ENCODE measurements at regions not wholly inside any gene's neighbourhood (a gene's known extent, or its start where the extent isn't known, plus 50 kb on each side); places are given as distances from the start of the nearest gene placed in this dataset.
A peak's percentile ranks its signal among the peaks of the same experiment; 100 is the strongest.

- DNase-seq (ENCODE audit: low spot score), result no peak
These were observed 285.3 kb downstream of the RPLP1 start for GRCh38 chr15:69737916-69738315.

- no peak for DNase-seq (ENCODE audit: low spot score)
These were observed 288.1 kb downstream of the RPLP1 start for GRCh38 chr15:69740684-69741083.

- no peak for DNase-seq (ENCODE audit: low spot score)
These were observed 289.7 kb downstream of the RPLP1 start for GRCh38 chr15:69742361-69742760.

DNA sequence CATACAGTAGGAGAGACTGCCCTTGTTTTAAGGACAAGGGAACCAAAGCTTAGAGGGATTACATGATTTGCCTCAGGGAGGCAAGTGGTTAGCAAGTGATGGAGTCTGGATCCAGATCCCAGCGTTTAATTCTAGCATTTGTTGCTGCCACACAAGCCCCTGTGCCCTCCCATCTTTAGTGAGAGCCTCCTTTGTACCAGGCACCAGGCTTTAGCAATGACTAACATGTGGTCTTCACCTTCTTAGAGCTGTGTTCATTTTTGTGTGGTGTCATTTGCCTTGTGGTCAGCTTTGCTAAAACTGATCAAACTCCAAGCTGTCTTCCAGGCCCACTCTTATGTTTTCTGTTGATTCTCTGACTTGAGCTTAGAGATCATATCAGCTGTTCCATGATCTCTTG lies 290.5 kb downstream of the RPLP1 start:
- DNase-seq (ENCODE audit: low spot score), result no peak

- DNase-seq (ENCODE audit: low spot score), result no peak
These were observed 292.0 kb downstream of the RPLP1 start for GRCh38 chr15:69744391-69745162.

DNA sequence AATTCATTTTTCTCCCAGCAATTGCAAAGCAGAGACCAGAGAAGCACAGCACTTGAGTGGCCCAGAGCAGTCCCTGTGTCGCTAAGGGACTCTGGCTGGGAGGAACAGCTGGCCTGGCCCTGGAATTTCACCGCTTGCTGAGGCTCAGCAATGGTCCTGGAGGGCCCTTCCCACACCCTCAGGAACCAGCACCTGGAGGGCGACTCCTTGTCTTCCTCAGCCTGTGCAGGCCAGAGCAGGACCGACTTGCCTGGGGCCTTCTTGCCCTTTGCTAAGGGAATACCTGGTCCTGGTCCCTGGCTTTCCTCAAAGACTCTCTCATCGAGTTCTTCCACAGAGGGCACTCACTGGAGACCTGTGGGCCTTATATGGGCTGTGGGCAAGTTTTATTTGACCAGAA lies 294.6 kb downstream of the RPLP1 start:
- DNase-seq (ENCODE audit: low spot score), result no peak

GRCh38 chr15:69748131-69748530 lies 295.5 kb downstream of the RPLP1 start:
- DNase-seq (ENCODE audit: low spot score), result no peak

DNA sequence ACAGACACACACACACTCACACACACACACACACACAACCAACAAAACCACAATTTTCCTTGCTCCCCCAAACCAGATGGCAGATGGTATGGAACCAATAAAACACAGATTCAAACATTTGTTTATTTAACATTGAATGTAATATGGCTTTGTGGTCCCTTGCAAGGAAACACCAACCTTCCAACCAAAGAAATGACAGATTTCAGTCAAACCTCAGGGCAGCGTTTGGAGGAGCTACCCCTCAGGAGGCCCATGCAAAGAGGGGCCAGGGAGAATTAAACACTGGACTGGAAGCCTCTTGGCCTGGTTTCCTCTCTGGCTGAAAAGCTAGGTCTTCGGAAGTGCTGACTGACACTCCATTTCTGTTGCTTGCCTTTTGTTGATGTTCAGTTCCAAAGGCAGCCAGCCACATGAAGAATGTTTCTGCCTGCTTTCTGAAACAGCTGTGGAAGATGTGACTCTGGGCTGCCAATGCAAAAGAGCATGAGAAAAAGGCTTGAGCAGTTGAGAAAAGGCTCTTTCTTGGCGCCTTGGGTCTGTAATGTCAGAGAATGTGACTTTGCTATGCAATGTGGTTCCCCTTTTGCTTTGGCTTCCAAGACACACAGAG lies 296.1 kb downstream of the RPLP1 start:
- DNase-seq (ENCODE audit: low spot score), result no peak

DNA sequence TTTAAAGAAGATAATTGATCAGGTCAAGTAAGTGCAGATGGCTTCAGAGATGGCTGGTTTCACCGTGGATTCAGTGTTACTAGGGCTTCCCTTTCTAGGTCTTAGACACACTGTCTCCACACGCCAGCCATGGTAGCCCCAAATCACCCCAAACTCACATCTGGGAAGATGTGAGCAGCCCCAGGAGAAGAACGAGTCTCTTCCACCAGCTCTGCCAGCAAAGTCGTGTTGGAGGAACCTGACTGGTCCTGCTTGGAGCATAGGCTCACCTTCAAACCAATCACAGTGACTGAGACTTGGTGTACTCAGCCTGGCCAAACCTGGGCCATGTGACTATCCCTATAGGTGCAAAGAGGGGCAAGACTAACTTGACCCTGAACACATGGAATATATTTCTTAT lies 296.7 kb downstream of the RPLP1 start:
- no peak for DNase-seq (ENCODE audit: low spot score)

- DNase-seq (ENCODE audit: low spot score), result peak; percentile 3
These were observed 297.2 kb downstream of the RPLP1 start for GRCh38 chr15:69749797-69750196.

DNA sequence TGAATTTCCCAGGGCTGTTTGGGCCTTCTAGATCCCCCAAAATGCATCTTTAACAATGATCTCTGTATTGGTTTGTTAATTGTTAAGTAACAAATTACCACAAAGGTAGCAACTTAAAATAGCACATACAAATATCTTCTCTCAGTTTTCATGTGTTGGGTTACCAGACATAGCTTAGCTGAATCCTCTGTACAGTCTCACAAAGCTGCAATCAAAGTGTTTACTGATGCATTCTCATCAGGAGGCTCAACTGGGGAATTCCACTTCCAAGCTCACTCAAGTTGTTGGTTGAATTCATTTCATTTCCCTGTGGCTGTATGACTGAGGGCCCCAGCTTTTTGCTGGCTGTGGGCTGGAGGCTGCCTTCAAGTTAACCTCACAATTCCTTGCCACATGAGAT lies 297.6 kb downstream of the RPLP1 start:
- DNase-seq (ENCODE audit: low spot score), result no peak

- DNase-seq (ENCODE audit: low spot score), result no peak
These were observed 298.5 kb downstream of the RPLP1 start for GRCh38 chr15:69751147-69751546.

- DNase-seq (ENCODE audit: low spot score), result no peak
These were observed 298.9 kb downstream of the RPLP1 start for GRCh38 chr15:69751566-69751965.

GRCh38 chr15:69753867-69754266 lies 301.2 kb downstream of the RPLP1 start:
- no peak for DNase-seq (ENCODE audit: low spot score)

- no peak for DNase-seq (ENCODE audit: low spot score)
These were observed 301.7 kb downstream of the RPLP1 start for GRCh38 chr15:69754313-69754712.

- no peak for DNase-seq (ENCODE audit: low spot score)
These were observed 303.1 kb downstream of the RPLP1 start for GRCh38 chr15:69755551-69756310.

GRCh38 chr15:69756440-69756839 lies 303.8 kb downstream of the RPLP1 start:
- DNase-seq (ENCODE audit: low spot score), result no peak

GRCh38 chr15:69757186-69757585 lies 304.6 kb downstream of the RPLP1 start:
- no peak for DNase-seq (ENCODE audit: low spot score)

DNA sequence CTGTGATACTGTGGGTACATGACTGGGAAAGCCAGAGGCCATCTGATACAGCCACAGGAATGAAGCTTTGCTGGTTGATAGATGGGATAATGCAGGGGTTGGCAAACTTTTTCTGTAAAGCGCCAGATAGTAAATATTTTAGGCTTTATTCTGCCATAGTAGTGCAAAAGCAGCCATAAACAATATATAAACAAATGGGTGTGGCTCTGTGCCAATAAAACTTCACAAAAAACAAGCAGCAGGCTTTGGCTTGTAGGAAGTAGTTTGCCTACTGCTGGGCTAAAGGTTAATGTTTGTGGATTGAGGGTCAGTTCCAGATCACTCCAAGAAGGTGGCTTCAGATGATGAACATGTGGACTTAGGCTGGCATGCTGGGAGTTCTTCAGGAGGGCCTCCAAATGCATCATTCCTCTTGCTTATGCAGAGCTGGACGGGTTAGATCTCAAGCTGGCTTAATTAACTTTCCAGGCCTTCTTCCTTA lies 305.7 kb downstream of the RPLP1 start:
- no peak for DNase-seq (ENCODE audit: low spot score)

- DNase-seq (ENCODE audit: low spot score), result no peak
These were observed 306.5 kb downstream of the RPLP1 start for GRCh38 chr15:69758810-69759790.

GRCh38 chr15:69760258-69760845 lies 307.7 kb downstream of the RPLP1 start:
- no peak for DNase-seq (ENCODE audit: low spot score)

Measured in cerebellar cortex (tissue), 1 donor.